NB4 (cell line): ENCODE measurements at regions not wholly inside any gene's neighbourhood (a gene's known extent, or its start where the extent isn't known, plus 50 kb on each side); places are given as distances from the start of the nearest gene placed in this dataset.

Experiments used
- MYC ChIP-seq: IDR thresholded peaks from 2 replicates; pipeline ENCODE4 v1.6.1; 2011; ENCODE audit warnings: low read depth, low read length
- POLR2A ChIP-seq: IDR thresholded peaks from 2 replicates; pipeline ENCODE4 v1.6.1; 2011; ENCODE audit warnings: mild to moderate bottlenecking; ENCODE audit not compliant: insufficient read length; ENCODE audit errors: extremely low read depth
- TF ChIP-seq, protein P1 (sequence below): IDR thresholded peaks from one replicate; pipeline ENCODE4 v1.5.1; 2012; ENCODE audit warnings: low read depth, low read length
- TF ChIP-seq, protein P2 (sequence below): IDR thresholded peaks from 2 replicates; pipeline ENCODE4 v1.6.1; 2011; ENCODE audit warnings: low read depth, low read length

DNA sequence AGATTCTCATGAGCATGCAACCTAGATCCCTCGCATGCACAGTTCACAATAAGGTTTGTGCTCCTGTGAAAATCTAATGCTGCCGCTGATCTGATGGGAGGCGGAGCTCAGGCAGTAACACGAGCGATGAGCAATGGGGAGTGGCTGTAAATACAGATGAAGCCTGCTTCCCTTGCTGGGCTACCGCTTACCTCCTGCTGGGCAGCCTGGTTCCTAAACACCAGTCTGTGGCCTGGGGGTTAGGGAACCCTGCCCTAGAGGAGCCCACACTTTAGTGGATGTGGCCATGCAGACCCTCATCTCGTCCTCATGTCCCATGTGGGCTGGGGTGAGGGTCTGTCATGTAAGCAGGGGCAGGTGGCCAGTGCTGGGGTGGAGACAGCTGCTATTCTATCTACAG, 417.6 kb downstream of the GLRX3 start:
- TF ChIP-seq, protein P1, sequence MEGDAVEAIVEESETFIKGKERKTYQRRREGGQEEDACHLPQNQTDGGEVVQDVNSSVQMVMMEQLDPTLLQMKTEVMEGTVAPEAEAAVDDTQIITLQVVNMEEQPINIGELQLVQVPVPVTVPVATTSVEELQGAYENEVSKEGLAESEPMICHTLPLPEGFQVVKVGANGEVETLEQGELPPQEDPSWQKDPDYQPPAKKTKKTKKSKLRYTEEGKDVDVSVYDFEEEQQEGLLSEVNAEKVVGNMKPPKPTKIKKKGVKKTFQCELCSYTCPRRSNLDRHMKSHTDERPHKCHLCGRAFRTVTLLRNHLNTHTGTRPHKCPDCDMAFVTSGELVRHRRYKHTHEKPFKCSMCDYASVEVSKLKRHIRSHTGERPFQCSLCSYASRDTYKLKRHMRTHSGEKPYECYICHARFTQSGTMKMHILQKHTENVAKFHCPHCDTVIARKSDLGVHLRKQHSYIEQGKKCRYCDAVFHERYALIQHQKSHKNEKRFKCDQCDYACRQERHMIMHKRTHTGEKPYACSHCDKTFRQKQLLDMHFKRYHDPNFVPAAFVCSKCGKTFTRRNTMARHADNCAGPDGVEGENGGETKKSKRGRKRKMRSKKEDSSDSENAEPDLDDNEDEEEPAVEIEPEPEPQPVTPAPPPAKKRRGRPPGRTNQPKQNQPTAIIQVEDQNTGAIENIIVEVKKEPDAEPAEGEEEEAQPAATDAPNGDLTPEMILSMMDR = no peak
- TF ChIP-seq, protein P2, sequence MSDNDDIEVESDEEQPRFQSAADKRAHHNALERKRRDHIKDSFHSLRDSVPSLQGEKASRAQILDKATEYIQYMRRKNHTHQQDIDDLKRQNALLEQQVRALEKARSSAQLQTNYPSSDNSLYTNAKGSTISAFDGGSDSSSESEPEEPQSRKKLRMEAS = no peak
- TF ChIP-seq POLR2A = no peak
- no peak for TF ChIP-seq MYC
